GM21825 (cell line): ENCODE measurements at regions not wholly inside any gene's neighbourhood (a gene's known extent, or its start where the extent isn't known, plus 50 kb on each side); places are given as distances from the start of the nearest gene placed in this dataset.
"Not testable (repeated sequence)": the region's sequence is repeated elsewhere in the genome, so short reads cannot be mapped to it uniquely, and the experiment has no call there.

Source experiments
- ATAC-seq: cut with Tn5 transposase; IDR thresholded peaks from one replicate; pipeline ENCODE4 v1.9.1; 2021; ENCODE audit warnings: mild to moderate bottlenecking, moderate library complexity; ENCODE audit not compliant: unreplicated experiment

DNA sequence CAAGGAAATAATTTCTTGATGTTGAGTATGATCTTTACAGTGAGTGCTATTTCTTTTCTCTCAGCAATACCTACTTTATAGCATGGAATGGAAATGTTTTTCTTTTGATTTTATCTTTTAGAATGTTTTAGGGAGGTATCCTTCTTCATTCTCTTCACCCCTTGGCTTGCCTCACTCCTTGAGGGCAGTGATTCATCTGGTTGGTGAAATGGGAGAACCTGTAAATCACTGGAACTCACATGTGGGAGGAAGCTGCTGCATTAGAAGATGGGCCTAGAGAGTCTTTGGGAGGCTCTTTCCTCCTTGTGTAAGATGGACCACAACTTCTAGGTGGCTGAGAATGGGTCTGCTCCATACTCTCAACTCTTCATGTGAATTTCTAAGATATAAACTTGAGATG lies 244.8 kb upstream of the SYNCRIP start:
- no peak for ATAC-seq

DNA sequence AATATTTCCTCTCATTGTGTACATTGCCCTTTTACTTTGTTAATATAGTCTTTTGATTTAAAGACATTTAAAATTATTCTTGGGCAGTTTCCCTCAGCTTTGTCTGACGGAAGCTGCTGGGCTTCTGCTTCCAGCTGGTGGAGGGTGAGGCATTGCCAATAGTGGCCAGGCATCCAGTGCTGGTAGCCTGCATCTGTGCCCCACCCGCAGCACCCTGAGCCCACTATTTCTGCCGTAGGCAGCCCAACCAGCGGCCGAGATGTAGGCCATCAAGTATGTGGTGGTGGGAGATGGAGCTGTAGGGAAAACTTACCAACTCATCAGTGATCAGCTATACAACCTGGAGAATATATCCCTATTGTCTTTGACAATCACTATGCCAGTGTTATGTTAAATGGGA lies 226.0 kb upstream of the SYNCRIP start:
- no peak for ATAC-seq

DNA sequence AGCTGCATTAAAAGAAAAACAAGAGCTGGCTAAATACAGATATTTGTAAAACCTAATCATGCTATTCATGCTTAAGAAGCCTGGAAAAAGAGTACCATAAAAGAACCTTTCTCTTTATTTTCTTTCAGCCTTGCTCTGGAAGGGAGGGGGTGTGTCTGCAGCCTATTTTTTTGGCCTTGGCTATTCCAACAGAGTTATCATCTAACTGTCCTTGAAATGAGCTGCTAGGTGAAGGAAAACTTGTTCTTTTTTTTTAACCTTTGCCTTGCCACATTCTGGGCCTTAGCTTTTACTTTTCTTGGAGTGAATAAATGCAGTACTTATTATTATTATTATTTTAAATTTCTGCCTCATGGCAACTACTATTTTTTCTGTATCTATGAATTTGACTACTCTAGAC lies 224.9 kb upstream of the SYNCRIP start:
- ATAC-seq, result no peak

DNA sequence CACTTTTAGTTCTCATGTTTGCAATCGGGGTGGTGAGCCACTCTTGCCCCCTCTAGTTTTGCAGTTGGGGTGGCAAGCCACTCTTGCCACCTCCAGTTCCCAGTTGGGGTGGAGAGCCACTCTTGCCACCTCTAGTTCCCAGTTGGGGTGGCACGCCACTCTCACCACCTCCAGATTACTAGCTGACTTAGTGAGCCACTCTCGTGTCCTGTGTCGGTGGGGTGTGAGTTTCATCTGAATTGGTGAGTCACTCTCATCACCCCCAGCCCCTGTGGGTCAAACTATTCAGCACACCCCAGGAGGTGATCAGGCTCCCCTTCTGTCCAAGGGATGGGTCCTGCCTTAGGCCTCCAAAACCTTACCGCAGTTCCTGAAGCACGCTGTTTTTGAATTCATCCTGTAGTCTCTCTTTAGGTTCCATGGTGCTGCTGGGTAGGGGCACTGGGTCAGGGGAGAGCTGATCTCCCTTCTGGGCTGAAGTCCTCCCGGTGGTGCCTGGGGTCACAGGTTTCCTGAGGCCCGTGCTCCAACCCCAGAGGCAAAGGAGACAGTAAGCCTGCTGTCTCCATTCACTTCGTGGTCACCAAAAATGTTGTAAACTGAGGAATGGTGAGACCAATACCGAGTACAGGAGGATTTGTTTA lies 224.2 kb upstream of the SYNCRIP start:
- no peak for ATAC-seq

DNA sequence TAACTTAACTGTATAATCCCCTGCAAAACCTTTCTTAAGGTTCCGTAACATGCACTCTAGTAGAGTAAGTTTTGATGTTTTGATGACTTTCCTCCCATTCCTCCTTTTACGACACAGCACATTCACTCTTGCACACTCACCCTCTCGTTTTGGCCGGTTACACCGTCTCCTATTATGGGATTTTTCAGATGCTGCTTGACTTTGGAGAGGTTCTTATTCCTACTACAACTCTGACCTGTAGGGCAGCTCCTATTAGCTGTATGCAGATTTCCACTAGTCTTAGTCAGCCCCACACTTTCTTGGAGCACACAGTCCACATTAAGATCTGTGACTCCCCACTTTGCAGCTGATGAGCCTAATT lies 223.7 kb upstream of the SYNCRIP start:
- ATAC-seq, result no peak

DNA sequence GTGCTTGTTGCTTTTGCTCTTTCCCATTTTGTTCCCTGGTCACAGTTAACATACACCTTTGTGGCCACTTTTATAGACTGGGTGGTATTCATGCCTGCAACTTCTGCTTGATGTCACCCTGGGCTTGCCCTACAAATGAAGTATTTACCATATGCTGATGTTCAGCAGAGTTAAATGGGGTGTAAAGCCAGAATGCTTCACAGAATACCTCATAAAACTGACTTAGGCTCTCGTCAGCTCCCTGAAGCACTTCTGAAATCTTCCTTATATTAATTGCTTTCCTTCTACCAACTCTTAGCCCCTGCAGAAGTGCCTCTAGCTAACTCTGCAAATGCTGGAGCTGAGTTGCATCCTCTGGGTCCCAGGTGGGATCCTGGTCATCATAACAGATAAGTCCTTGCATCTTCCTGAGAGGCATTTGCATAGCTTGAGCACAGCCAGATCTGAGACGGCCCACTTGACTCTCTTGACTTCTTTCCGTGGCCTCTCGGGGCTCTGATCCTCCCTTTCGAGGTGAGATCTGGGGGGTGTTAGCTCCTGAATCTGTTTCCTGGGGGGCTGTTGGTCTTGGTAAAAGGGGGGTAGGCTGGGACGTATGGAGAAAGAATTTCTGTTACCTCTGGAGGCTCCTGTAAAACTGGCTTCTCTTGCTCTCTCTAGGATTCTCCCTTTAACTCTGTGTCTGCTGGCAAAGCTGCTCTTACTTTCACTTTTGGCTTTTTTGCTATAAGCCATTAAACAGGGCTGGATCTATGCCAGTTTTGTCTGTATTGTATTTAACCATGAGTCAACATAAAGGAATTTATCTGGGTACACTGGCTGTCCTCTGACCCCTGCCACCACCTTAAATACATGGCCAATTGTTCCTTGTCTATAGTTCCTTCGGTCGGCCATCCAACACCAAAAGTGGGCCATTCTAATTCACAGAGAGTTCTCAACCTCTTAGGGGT lies 223.0 kb upstream of the SYNCRIP start:
- peak; percentile 89 for ATAC-seq

DNA sequence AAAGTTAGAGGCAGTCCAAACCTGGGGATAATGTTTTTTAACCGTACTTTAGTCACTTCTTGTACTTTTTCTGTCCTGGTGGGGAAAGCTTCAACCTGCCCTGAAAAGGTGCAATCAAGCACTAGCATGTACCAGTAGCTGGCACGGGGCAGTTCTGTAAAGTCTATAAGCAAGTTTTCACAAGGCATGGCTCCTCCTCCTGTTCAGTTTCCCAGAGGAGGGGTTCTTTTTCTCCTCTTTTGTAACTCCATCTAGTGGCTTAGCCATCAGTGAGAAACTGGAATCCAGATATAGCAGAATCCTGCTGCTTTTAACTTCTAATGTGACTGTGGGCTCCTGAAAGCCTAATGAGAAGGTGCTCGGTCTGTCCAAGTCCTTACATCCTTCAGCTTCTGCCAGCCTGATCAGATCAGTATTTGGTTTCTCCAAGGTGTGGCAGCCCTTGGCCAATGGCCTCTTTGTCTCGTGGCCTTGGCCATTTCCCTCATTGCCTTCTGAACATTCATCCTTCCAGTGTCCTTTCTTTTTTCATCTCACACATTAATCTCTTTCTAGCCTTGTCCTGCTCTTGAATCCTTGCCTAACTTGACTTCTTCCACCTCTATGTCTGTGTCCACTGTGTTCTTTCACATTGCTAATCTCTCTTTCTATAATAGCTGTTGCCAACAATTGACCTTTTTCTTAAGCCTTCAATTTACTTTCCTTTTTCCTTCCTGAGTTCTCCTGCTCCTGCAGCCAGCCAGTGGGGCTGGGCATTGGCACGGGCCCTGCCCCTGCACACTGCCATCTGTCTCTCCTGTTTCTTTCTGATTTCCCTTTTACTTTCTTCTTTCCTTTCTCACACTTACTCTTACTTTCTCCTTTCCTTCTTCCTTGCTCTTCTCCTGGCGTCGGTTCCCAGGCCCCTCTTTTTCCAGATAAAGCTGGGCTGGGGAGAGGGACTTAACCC lies 222.0 kb upstream of the SYNCRIP start:
- ATAC-seq, result no peak

DNA sequence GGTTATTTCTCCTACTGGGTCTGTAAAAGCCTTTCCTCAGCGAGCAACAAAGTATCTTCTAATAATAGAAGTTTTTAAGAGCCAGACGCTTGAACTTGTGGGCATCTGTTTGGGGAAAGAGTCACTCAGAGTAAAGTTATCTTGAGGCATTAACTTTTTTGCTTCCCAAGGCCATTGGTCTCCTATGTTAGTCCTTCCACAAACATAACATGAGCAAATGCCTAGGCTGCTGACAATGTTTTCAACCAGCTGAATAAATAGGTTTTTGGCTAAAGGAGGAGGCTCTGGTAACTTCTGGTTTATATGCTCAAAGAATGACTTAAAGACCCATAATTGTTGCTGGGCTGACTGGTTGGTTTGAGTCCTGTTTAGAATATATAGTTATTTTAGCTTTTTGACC lies 213.5 kb upstream of the SYNCRIP start:
- ATAC-seq, result no peak

DNA sequence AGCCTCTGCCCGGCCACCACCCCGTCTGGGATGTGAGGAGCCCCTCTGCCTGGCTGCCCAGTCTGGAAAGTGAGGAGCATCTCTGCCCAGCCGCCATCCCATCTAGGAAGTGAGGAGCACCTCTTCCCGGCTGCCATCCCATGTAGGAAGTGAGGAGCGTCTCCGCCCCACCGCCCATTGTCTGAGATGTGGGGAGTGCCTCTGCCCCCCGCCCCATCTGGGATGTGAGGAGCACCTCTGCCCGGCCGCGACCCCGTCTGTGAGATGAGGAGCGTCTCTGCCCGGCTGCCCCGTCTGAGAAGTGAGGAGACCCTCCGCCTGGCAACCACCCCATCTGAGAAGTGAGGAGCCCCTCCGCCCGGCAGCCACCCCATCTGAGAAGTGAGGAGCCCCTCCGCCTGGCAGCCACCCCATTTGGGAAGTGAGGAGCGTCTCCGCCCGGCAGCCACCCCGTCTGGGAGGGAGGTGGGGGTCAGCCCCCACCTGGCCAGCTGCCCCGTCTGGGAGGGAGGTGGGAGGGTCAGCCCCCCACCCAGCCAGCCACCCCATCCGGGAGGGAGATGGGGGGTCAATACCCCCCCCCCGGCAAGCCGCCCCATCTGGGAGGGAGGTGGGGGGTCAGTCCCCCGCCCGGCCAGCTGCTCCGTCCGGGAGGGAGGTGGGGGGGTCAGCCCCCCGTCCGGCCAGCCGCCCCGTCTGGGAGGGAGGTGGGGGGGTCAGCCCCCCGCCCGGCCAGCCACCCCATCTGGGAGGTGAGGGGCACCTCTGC lies 195.8 kb upstream of the SYNCRIP start:
- ATAC-seq, result not testable (repeated sequence)

DNA sequence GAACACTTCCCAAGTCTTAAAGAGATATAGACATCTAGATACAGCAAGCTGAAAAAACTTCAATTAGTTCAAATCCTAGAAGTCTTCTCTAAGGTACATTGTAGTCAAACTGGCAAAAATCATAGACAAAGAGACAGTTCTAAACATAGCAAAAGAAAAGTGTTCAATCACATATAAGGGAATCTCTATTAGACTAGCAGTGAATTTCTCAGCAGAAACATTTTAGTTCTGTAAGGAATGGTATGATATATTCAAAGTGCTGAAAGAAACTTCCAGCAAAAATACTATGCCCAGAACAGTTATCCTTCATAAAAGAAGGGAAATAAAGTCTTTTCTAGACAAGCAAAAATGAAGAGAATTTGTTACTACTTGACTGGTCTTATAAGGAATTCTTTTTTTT lies 186.3 kb upstream of the SYNCRIP start:
- no peak for ATAC-seq

DNA sequence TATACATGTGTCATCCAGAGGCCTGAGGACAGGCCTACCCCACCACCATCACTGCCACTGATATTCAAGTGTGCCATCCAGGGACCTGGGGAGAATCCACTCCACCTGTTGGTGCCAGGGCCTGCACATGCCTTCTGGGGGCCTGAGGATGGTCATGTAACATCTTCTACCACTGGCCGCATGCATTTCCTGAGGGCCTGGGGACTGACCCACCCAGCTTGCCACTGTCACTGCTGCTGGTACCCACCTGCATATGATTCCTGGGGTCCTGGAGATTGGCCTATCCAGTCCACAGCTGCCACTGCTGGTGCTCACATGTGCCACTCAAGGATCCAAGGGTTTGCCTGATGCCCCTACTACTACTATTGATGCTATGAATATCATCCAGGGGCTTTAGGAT lies 184.3 kb upstream of the SYNCRIP start:
- ATAC-seq, result no peak

DNA sequence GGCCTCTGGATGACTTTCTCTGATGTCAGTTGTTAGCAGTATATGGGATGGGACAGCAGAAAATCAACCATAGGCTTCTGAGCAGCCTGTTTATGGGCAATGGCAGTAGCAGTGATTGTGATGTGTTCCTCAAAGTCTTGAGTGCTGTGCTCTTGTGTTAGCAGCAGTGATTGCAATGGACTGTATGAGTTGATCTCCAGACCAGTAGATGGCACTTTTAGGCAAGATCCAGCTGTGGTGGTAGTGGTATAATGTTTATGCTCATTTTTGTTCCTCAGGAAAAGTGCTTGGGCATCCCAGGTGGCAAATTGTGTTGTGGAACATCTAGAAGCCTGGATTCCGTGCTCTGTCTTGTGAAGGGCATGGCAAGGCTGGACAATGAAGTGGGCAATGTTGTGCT lies 181.6 kb upstream of the SYNCRIP start:
- no peak for ATAC-seq

DNA sequence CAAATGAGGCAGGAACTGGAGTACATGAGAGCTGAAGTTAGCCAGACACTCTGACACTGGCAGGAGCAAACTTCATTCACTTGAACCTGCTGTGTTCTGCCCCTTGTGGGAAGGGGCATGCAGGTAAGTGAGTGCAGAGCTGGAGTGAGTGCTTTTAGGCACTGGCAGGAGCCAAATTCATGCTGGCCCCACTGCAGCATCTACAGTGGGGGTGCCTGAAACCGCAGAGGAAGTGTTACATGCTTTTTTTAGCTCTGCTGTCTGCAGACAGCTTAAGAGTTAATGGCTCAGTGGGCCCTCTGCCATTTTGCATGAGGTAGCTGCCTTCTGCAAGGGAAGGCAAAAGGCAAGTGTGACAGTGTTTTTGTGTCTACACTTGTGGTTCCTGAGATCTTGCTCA lies 167.9 kb upstream of the SYNCRIP start:
- no peak for ATAC-seq

DNA sequence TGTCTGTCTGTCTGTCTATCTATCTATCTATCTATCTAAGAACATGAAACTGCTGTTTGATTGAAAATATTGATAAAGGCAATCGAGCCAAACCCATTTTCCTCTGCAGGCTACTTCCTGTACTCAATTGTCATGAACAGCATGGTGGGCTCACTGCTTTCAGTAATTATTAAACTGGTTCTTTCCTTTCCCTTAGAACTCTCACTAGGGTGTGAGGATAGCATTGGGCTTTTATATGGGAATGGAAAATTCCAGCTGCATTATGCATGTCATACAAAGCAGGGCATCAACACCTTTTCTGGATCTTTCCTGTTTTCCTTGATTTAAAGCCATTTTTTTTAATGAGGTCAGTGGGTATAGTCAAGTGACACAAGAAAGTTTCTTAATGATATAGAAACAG lies 161.0 kb upstream of the SYNCRIP start:
- no peak for ATAC-seq

DNA sequence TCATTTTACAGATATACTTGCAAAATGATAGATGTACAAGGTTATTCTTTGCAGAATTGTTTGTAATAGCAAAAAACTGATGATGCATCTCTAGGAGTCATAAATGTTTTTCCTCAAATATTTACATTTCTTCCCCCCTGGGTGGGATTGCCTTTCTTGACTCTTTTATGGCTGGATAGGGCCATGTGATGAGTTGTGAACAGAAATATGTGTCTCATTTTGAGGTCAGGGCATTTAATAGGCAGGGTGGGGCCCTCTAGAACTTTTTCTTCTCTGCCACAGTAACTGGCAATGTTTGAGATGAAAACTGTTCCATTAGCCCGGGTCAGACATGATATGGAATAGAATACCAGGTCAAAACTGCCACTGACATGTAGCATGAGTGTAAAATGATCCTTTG lies 159.5 kb upstream of the SYNCRIP start:
- ATAC-seq, result no peak

DNA sequence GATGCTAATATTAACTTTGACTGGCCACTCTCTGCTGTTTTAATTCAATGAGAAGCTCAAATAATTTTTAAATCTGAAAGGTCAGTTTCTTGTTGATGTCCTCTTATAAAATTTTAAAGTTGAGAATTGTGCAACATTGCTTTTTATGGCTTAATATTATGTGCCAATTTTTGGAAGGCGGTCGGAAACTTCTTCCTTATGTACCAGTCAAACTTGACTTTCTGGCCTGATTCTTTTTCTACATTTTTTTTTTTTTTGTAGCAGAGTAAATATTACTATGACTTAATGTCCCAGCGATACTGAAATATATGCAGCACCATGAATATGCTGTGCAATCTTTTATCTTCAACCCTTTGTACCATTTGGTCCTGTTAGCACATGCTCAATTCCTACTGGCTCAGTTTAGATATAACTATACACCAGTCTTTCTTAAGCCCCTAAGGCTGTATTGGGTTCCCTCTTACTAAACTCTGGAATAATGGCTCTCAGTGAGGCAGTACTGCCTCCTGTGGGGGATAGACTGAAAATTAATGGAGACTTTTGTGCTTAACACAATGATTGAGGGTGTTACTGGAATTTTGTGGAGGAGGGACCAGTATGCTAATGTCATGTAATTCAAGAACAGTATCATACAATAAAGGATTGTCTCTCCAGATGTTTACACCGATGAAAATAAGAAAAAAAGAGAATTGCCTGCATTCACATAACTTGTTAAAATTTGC lies 156.4 kb upstream of the SYNCRIP start:
- ATAC-seq, result no peak

DNA sequence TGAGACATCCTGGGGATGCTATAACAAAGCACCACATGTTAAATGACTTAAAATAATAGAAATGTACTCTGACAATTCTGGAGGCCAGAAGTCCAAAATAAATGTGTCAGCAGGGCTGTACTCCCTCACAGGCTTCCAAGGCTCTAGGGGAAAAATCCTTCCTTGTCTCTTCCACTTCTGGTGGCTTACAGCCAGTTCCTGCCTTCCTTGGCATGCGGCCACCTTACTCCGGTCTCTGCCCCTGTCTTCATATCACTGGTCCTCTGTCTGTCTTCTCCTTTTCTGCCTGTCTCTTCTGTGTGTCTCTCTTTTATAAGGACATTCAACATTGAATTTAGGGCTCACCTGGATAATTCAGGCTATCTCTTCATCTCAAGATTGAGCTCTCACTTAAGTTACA lies 155.3 kb upstream of the SYNCRIP start:
- ATAC-seq, result no peak

DNA sequence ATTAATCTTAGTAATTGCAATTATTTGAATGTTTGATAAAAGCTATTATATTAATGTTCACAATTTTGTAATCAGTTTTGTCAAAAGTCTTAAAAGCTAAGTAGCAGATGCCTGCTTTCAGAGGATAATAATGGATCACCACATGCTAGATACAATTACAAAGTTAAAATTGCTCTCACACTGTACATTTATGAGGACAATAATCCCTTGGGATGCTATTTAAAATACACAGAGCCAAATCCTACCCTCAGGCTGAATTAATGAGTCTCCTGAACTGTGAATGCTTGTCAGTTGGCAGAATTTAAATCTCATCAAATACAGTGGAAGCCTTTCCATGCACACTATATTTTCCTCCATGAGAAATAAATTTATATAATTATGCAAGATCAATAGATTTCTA lies 153.3 kb upstream of the SYNCRIP start:
- ATAC-seq, result no peak

DNA sequence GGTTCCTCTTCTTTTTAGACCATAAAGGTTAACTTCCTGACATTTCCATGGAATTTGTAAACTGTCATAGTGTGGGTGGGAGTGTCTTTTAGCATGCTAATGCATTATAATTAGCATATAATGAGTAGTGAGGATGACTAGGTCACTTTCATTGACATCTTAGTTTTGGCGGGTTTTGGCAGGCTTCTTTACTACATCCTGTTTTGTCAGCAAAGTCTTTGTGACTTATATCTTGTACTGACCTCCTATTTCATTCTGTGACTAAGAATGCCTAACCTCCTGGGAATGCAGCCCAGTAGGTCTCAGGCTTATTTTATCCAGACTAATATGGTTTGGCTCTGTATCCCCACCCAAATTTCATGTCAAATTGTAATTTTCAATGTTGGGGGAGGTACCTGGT lies 149.6 kb upstream of the SYNCRIP start:
- ATAC-seq, result no peak

DNA sequence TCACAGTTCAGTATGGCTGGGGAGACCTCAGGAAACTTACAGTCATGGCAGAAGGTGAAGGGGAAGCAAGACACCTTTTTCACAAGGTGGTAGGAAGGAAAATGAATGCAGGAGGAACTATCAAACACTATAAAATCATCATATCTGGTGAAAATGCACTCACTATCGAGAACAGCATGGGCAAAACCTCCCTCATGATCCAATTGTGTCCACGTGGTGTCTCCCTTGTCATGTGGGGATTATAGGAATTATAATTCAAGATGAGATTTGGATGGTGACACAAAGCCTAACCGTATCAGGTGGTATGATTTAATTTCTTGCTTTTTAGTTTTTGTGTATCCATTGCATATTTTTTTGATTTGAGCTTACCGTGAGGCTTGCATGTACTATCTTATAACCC lies 133.2 kb upstream of the SYNCRIP start:
- no peak for ATAC-seq
